ENCODE measurements at regions not wholly inside any gene's neighbourhood (a gene's known extent, or its start where the extent isn't known, plus 50 kb on each side); places are given as distances from the start of the nearest gene placed in this dataset.

GRCh38 chr5:143870362-143870761, 58.4 kb downstream of the HMHB1 start:
- intact Hi-C loops (cut with DNase I, micrococcal nuclease), result no loop called here
- H3K4me1 ChIP-seq (ENCODE audit: low read depth), result no peaks in the 10 kb centered on the region
- no peaks in the 10 kb centered on the region for H3K9me3 ChIP-seq
- H3K36me3 ChIP-seq (ENCODE audit: low read depth), result no peaks in the 10 kb centered on the region
- no peak overlapping the region for H3K4me3 ChIP-seq
- DNase-seq (no peak), ATAC-seq (no peak)
- no peak for TF ChIP-seq CTCF (IDR thresholded peaks at IDR 0.05)

GRCh38 chr5:143870871-143871632, 59.1 kb downstream of the HMHB1 start:
- DNase-seq (no peak), ATAC-seq (peak; percentile 83)
- Histone ChIP-seq H3K9me3 (no peaks in the 10 kb centered on the region), H3K4me3 (no peak overlapping the region), H3K36me3 (ENCODE audit: low read depth) (no peaks in the 10 kb centered on the region), H3K4me1 (ENCODE audit: low read depth) (no peaks in the 10 kb centered on the region)
- intact Hi-C loops (cut with DNase I, micrococcal nuclease), result no loop called here
- TF ChIP-seq CTCF (IDR thresholded peaks at IDR 0.05), result no peak

GRCh38 chr5:143871672-143872071, 59.7 kb downstream of the HMHB1 start:
- H3K36me3 ChIP-seq (ENCODE audit: low read depth), result no peaks in the 10 kb centered on the region
- no peak overlapping the region for H3K4me3 ChIP-seq
- no peak for ATAC-seq
- H3K9me3 ChIP-seq, result no peaks in the 10 kb centered on the region
- H3K4me1 ChIP-seq (ENCODE audit: low read depth), result no peaks in the 10 kb centered on the region
- intact Hi-C loops (cut with DNase I, micrococcal nuclease), result no loop called here
- no peak for TF ChIP-seq CTCF (IDR thresholded peaks at IDR 0.05)
- no peak for DNase-seq

GRCh38 chr5:143874312-143874711, 62.4 kb downstream of the HMHB1 start:
- intact Hi-C loops (cut with DNase I, micrococcal nuclease), result no loop called here
- H3K4me3 ChIP-seq, result no peak overlapping the region
- no peak for TF ChIP-seq CTCF (IDR thresholded peaks at IDR 0.05)
- no peak for DNase-seq
- H3K4me1 ChIP-seq (ENCODE audit: low read depth), result no peaks in the 10 kb centered on the region
- no peaks in the 10 kb centered on the region for H3K9me3 ChIP-seq
- no peak for ATAC-seq
- no peaks in the 10 kb centered on the region for H3K36me3 ChIP-seq (ENCODE audit: low read depth)

GRCh38 chr5:143877196-143877595, 65.2 kb downstream of the HMHB1 start:
- intact Hi-C loops (cut with DNase I, micrococcal nuclease), result no loop called here

More at GRCh38 chr5:143877196-143877595, 65.2 kb downstream of the HMHB1 start:
- Histone ChIP-seq H3K4me3 (no peak overlapping the region), H3K9me3 (no peaks in the 10 kb centered on the region), H3K4me1 (ENCODE audit: low read depth) (no peaks in the 10 kb centered on the region), H3K36me3 (ENCODE audit: low read depth) (no peaks in the 10 kb centered on the region)
- ATAC-seq, result no peak
- no peak for DNase-seq
- no peak for TF ChIP-seq CTCF (IDR thresholded peaks at IDR 0.05)

All from mucosa of descending colon (tissue), 3 donors.